OCI-LY1 (cell line): ENCODE measurements at regions not wholly inside any gene's neighbourhood (a gene's known extent, or its start where the extent isn't known, plus 50 kb on each side); places are given as distances from the start of the nearest gene placed in this dataset.

Experiments
- H2AFZ ChIP-seq: fragments of 200-600 bp; sonication (generic), shearing (Covaris generic); 2 replicates; pipeline ENCODE4 v1.6.0; 2014; ENCODE audit warnings: antibody characterized with exemption, mild to moderate bottlenecking, low read length
- H3F3A ChIP-seq: fragments of 200-600 bp; sonication (generic), shearing (Covaris generic); 2 replicates; pipeline ENCODE4 v1.6.0; 2014; ENCODE audit warnings: mild to moderate bottlenecking, antibody characterized with exemption, low read length, moderate library complexity; ENCODE audit not compliant: insufficient read depth
- H3K27ac ChIP-seq: fragments of 200-600 bp; sonication (generic); 2 replicates; pipeline ENCODE4 v1.5.1; 2014; ENCODE audit warnings: low read length, mixed run types, mild to moderate bottlenecking, low read depth; ENCODE audit not compliant: poor library complexity, severe bottlenecking
- H3K27me3 ChIP-seq: fragments of 200-600 bp; sonication (generic); 2 replicates; pipeline ENCODE4 v1.6.0; 2014; ENCODE audit warnings: antibody characterized with exemption, mild to moderate bottlenecking, low read length, moderate library complexity; ENCODE audit not compliant: insufficient read depth
- H3K36me3 ChIP-seq: fragments of 200-600 bp; sonication (generic); 2 replicates; pipeline ENCODE4 v1.6.1; 2014; ENCODE audit warnings: mild to moderate bottlenecking, antibody characterized with exemption, low read length, moderate library complexity, mixed read lengths; ENCODE audit not compliant: insufficient read depth
- H3K4me1 ChIP-seq: fragments of 200-600 bp; sonication (generic); 2 replicates; pipeline ENCODE4 v1.5.1; 2014; ENCODE audit warnings: mild to moderate bottlenecking, low read length, moderate library complexity; ENCODE audit not compliant: insufficient read depth, severe bottlenecking
- H3K4me2 ChIP-seq: fragments of 200-600 bp; sonication (generic), shearing (Covaris generic); 2 replicates; pipeline ENCODE4 v1.6.1; 2014; ENCODE audit warnings: low read length
- H3K4me3 ChIP-seq: fragments of 200-600 bp; sonication (generic); 2 replicates; pipeline ENCODE4 v1.5.1; 2014; ENCODE audit warnings: low read length, low read depth, mild to moderate bottlenecking, mixed read lengths; ENCODE audit not compliant: poor library complexity, severe bottlenecking
- H3K79me2 ChIP-seq: fragments of 200-600 bp; shearing (Covaris generic); 2 replicates; pipeline ENCODE4 v1.6.1; 2016; ENCODE audit warnings: mixed run types, low read length, mixed read lengths; ENCODE audit not compliant: insufficient read depth
- H3K9ac ChIP-seq: fragments of 200-600 bp; sonication (generic), shearing (Covaris generic); 2 replicates; pipeline ENCODE4 v1.6.1; 2014; ENCODE audit warnings: mild to moderate bottlenecking, low read length, mixed read lengths
- H3K9me2 ChIP-seq: fragments of 200-600 bp; sonication (generic), shearing (Covaris generic); 2 replicates; pipeline ENCODE4 v1.6.1; 2014; ENCODE audit warnings: low read depth, mild to moderate bottlenecking, low read length, mixed read lengths
- H3K9me3 ChIP-seq: fragments of 200-600 bp; shearing (Covaris generic); 2 replicates; pipeline ENCODE4 v1.6.1; 2014; ENCODE audit warnings: low read length, mixed read lengths
- H4K20me1 ChIP-seq: fragments of 200-600 bp; sonication (generic), shearing (Covaris generic); 2 replicates; pipeline ENCODE4 v1.6.0; 2016; ENCODE audit warnings: mild to moderate bottlenecking, low read length; ENCODE audit not compliant: insufficient read depth
- CTCF ChIP-seq: fragments of 200-600 bp; sonication (generic), shearing (Covaris generic); IDR thresholded peaks from 2 replicates; pipeline ENCODE4 v1.5.1; 2017; ENCODE audit warnings: mild to moderate bottlenecking, antibody characterized with exemption, low read length, moderate library complexity, mixed read lengths
- EZH2 ChIP-seq: fragments of 200-600 bp; sonication (generic), shearing (Covaris generic); IDR thresholded peaks from 2 replicates; pipeline ENCODE4 v1.8.0; 2017; ENCODE audit warnings: borderline replicate concordance, mixed run types, mild to moderate bottlenecking, antibody characterized with exemption, low read length, moderate library complexity, mixed read lengths

DNA sequence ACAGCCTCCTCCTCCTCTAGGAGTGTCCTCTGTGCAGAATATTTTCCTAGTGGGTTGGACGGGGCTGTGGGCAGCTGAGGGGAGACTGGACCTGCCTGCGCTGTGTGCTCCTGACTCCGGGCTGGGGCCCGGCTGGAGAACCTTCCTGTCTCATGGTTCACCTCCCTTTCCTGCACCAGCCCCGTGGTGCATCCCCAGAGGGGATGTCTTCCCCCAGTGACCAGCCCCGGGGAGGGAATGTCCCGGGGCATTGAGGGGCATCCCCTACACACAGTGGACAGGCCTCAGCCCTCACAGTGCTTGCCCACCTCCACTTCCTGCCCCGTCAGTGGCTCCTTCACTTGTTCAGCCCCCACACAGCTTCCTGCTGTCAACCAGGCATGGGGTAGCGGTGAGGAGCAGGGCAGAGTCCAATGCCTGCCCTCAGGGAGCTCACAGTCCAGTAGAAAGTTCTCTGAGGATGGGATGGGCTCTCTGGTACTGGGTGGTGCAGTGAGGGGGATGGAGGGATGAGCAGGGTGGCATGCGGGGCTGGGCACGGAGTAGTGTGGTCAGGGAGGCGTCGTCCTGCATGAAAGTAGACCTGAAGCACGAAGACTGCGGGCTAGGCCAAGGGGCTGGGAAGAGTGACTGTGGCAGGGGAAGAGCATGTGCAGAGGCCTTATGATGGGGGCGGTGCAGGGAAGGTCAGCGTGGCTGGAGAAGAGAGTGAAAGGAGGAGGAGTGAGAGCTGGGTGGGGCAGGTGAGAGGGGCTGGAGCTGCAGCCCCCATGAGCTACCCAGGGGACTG, 52.1 kb upstream of the PITX1 start:
- H3K27ac ChIP-seq = no peak overlapping the region
- no peaks in the 10 kb centered on the region for H3K27me3 ChIP-seq
- H3K36me3 ChIP-seq = peaks cover 10% of the 10 kb centered on the region
- H3K4me1 ChIP-seq = no peaks in the 10 kb centered on the region
- no peaks in the 10 kb centered on the region for H3F3A ChIP-seq
- no peak overlapping the region for H3K4me3 ChIP-seq
- no peak overlapping the region for H2AFZ ChIP-seq
- no peak overlapping the region for H3K9ac ChIP-seq
- TF ChIP-seq EZH2 (no peak), CTCF (no peak)
- H3K9me2 ChIP-seq = no peaks in the 10 kb centered on the region
- peaks cover 9% of the 10 kb centered on the region for H3K9me3 ChIP-seq
- no peaks in the 10 kb centered on the region for H4K20me1 ChIP-seq
- no peak overlapping the region for H3K4me2 ChIP-seq
- no peaks in the 10 kb centered on the region for H3K79me2 ChIP-seq

- H3K4me3 ChIP-seq = no peak overlapping the region
- H3K36me3 ChIP-seq = peaks cover 14% of the 10 kb centered on the region
- no peaks in the 10 kb centered on the region for H3F3A ChIP-seq
- no peaks in the 10 kb centered on the region for H3K4me1 ChIP-seq
- no peaks in the 10 kb centered on the region for H3K79me2 ChIP-seq
- H3K27me3 ChIP-seq = no peaks in the 10 kb centered on the region
- H3K9ac ChIP-seq = no peak overlapping the region
- no peaks in the 10 kb centered on the region for H3K9me2 ChIP-seq
- H3K9me3 ChIP-seq = peaks cover 13% of the 10 kb centered on the region
- no peak overlapping the region for H3K4me2 ChIP-seq
- H4K20me1 ChIP-seq = no peaks in the 10 kb centered on the region
- no peak for TF ChIP-seq EZH2
- TF ChIP-seq CTCF = no peak
- H2AFZ ChIP-seq = no peak overlapping the region
- no peak overlapping the region for H3K27ac ChIP-seq
Measured at GRCh38 chr5:135085133-135085935, 51.3 kb upstream of the PITX1 start.
